Gastrocnemius medialis (tissue), 4 donors: ENCODE measurements at regions not wholly inside any gene's neighbourhood (a gene's known extent, or its start where the extent isn't known, plus 50 kb on each side); places are given as distances from the start of the nearest gene placed in this dataset.

Source experiments
- POLR2A ChIP-seq, 2 donors: fragments of 450-650 bp; IDR thresholded peaks; one replicate each; pipeline ENCODE4 v1.6.1; 2017; ENCODE audit warnings: antibody characterized with exemption in 2 of 2, mild to moderate bottlenecking in 2 of 2, moderate library complexity in 2 of 2
- TF ChIP-seq, protein P1 (sequence below), 5 experiments: fragments of 450-650 bp in 3 of 5; fragments of 200-600 bp in 2 of 5; sonication (generic) in 2 of 5; IDR thresholded peaks in 4 of 5; conservative IDR thresholded peaks in 1 of 5; 1 replicate in 4 of 5; 2 replicates in 1 of 5; pipeline ENCODE4 v1.5.1; 2016 to 2019; ENCODE audit warnings: antibody characterized with exemption in 5 of 5, mild to moderate bottlenecking in 3 of 5, moderate library complexity in 3 of 5

DNA sequence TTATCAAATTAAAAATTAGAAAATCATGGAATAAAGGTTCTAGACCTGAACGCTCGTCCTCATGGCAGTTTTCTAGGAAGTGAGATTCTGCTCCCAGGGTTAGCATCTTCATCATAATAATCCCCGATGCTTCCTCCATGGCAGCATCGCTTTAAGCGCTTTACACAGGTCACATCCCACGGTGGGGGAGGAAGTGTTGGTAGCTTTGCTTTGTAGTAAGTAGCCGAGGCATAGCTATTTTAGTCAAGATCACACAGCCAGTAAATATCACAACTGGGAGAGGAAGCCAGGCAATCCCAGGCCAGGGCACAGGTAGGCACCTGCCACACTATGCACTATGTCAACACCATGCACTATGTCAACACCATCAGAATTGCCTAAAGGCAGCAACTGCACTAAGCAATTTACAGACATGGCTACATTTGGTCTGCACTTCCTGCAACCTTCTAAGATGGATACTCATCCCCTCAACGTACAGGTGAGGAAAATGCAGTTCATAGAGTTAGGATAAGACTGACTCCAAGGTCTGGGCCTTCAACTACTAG, 205.5 kb downstream of the FBXO15 start:
- TF ChIP-seq, protein P1, sequence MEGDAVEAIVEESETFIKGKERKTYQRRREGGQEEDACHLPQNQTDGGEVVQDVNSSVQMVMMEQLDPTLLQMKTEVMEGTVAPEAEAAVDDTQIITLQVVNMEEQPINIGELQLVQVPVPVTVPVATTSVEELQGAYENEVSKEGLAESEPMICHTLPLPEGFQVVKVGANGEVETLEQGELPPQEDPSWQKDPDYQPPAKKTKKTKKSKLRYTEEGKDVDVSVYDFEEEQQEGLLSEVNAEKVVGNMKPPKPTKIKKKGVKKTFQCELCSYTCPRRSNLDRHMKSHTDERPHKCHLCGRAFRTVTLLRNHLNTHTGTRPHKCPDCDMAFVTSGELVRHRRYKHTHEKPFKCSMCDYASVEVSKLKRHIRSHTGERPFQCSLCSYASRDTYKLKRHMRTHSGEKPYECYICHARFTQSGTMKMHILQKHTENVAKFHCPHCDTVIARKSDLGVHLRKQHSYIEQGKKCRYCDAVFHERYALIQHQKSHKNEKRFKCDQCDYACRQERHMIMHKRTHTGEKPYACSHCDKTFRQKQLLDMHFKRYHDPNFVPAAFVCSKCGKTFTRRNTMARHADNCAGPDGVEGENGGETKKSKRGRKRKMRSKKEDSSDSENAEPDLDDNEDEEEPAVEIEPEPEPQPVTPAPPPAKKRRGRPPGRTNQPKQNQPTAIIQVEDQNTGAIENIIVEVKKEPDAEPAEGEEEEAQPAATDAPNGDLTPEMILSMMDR (IDR thresholded peaks at IDR 0.05 in 4 of 5, conservative IDR thresholded peaks at IDR 0.05 in 1 of 5) = no peak
- no peak for TF ChIP-seq POLR2A (IDR thresholded peaks at IDR 0.05)
